ENCODE measurements at regions not wholly inside any gene's neighbourhood (a gene's known extent, or its start where the extent isn't known, plus 50 kb on each side); places are given as distances from the start of the nearest gene placed in this dataset.

- no peak for TF ChIP-seq CTCF (IDR thresholded peaks at IDR 0.05; ENCODE audit: borderline replicate concordance, control extremely low read depth, extremely low read depth, insufficient read depth, missing control alignments)
- DNase-seq (ENCODE audit: low spot score), result no peak
- in situ Hi-C loops (cut with MboI; ENCODE audit: low sequenced_read_pairs, unreplicated experiment), result no loop called here
These were observed 524.5 kb upstream of the TGFBR2 start for GRCh38 chr3:30081904-30082303.

GRCh38 chr3:30082652-30083051 lies 523.7 kb upstream of the TGFBR2 start:
- no peak for TF ChIP-seq CTCF (IDR thresholded peaks at IDR 0.05; ENCODE audit: borderline replicate concordance, control extremely low read depth, extremely low read depth, insufficient read depth, missing control alignments)
- in situ Hi-C loops (cut with MboI; ENCODE audit: low sequenced_read_pairs, unreplicated experiment), result no loop called here

GRCh38 chr3:30083315-30083714 lies 523.1 kb upstream of the TGFBR2 start:
- in situ Hi-C loops (cut with MboI; ENCODE audit: low sequenced_read_pairs, unreplicated experiment), result no loop called here
- DNase-seq (ENCODE audit: low spot score), result no peak
- TF ChIP-seq CTCF (IDR thresholded peaks at IDR 0.05; ENCODE audit: borderline replicate concordance, control extremely low read depth, extremely low read depth, insufficient read depth, missing control alignments), result no peak

More at GRCh38 chr3:30082652-30083051, 523.7 kb upstream of the TGFBR2 start:
- no peak for DNase-seq (ENCODE audit: low spot score)

GRCh38 chr3:30084316-30084715 lies 522.1 kb upstream of the TGFBR2 start:
- in situ Hi-C loops (cut with MboI; ENCODE audit: low sequenced_read_pairs, unreplicated experiment), result no loop called here
- DNase-seq (ENCODE audit: low spot score), result no peak
- no peak for TF ChIP-seq CTCF (IDR thresholded peaks at IDR 0.05; ENCODE audit: borderline replicate concordance, control extremely low read depth, extremely low read depth, insufficient read depth, missing control alignments)

GRCh38 chr3:30084971-30085403 lies 521.4 kb upstream of the TGFBR2 start:
- no peak for DNase-seq (ENCODE audit: low spot score)
- in situ Hi-C loops (cut with MboI; ENCODE audit: low sequenced_read_pairs, unreplicated experiment), result no loop called here
- no peak for TF ChIP-seq CTCF (IDR thresholded peaks at IDR 0.05; ENCODE audit: borderline replicate concordance, control extremely low read depth, extremely low read depth, insufficient read depth, missing control alignments)

GRCh38 chr3:30085486-30085885 lies 520.9 kb upstream of the TGFBR2 start:
- TF ChIP-seq CTCF (IDR thresholded peaks at IDR 0.05; ENCODE audit: borderline replicate concordance, control extremely low read depth, extremely low read depth, insufficient read depth, missing control alignments), result no peak
- DNase-seq (ENCODE audit: low spot score), result no peak
- in situ Hi-C loops (cut with MboI; ENCODE audit: low sequenced_read_pairs, unreplicated experiment), result no loop called here

GRCh38 chr3:30091686-30092085 lies 514.7 kb upstream of the TGFBR2 start:
- DNase-seq (ENCODE audit: low spot score), result no peak
- no peak for TF ChIP-seq CTCF (IDR thresholded peaks at IDR 0.05; ENCODE audit: borderline replicate concordance, control extremely low read depth, extremely low read depth, insufficient read depth, missing control alignments)
- in situ Hi-C loops (cut with MboI; ENCODE audit: low sequenced_read_pairs, unreplicated experiment), result no loop called here
